Myocyte (in vitro differentiated cells): ENCODE measurements at regions not wholly inside any gene's neighbourhood (a gene's known extent, or its start where the extent isn't known, plus 50 kb on each side); places are given as distances from the start of the nearest gene placed in this dataset.

ENCODE experiments used
- DNase-seq: peaks from one replicate; pipeline ENCODE4 v3.0.0-alpha.2; 2012; ENCODE audit warnings: low read depth

- DNase-seq, result no peak
These were observed 113.6 kb downstream of the UCHL5 start for GRCh38 chr1:192945390-192946130.

- no peak for DNase-seq
These were observed 109.4 kb downstream of the UCHL5 start for GRCh38 chr1:192949783-192950182.

- no peak for DNase-seq
These were observed 108.2 kb downstream of the UCHL5 start for GRCh38 chr1:192950926-192951325.

- peak; percentile 72 for DNase-seq
These were observed 107.3 kb downstream of the UCHL5 start for GRCh38 chr1:192951691-192952460.

GRCh38 chr1:192952646-192953045, 106.5 kb downstream of the UCHL5 start:
- no peak for DNase-seq

GRCh38 chr1:192954705-192955265, 104.4 kb downstream of the UCHL5 start:
- no peak for DNase-seq

GRCh38 chr1:192958350-192958749, 100.8 kb downstream of the UCHL5 start:
- DNase-seq, result no peak

- DNase-seq, result peak; percentile 50
These were observed 100.3 kb downstream of the UCHL5 start for GRCh38 chr1:192958871-192959270.

GRCh38 chr1:192959657-192960186, 99.4 kb downstream of the UCHL5 start:
- no peak for DNase-seq
